Tibial nerve (tissue), 3 donors: ENCODE measurements at regions not wholly inside any gene's neighbourhood (a gene's known extent, or its start where the extent isn't known, plus 50 kb on each side); places are given as distances from the start of the nearest gene placed in this dataset.

ENCODE experiments used
- POLR2A ChIP-seq, 2 donors: fragments of 450-650 bp; IDR thresholded peaks; one replicate each; pipeline ENCODE4 v1.6.1; 2017; ENCODE audit warnings: antibody characterized with exemption in 2 of 2, mild to moderate bottlenecking in 2 of 2, moderate library complexity in 2 of 2
- TF ChIP-seq, protein P1 (sequence below), 5 experiments: fragments of 200-600 bp in 3 of 5; fragments of 450-650 bp in 2 of 5; sonication (generic) in 3 of 5; IDR thresholded peaks; one replicate each; pipeline ENCODE4 v1.5.1; 2016 to 2019; ENCODE audit warnings: antibody characterized with exemption in 5 of 5, mild to moderate bottlenecking in 3 of 5, moderate library complexity in 2 of 5

GRCh38 chr2:162967147-162967546 is 128.6 kb upstream of the KCNH7 start:
- TF ChIP-seq, protein P1, sequence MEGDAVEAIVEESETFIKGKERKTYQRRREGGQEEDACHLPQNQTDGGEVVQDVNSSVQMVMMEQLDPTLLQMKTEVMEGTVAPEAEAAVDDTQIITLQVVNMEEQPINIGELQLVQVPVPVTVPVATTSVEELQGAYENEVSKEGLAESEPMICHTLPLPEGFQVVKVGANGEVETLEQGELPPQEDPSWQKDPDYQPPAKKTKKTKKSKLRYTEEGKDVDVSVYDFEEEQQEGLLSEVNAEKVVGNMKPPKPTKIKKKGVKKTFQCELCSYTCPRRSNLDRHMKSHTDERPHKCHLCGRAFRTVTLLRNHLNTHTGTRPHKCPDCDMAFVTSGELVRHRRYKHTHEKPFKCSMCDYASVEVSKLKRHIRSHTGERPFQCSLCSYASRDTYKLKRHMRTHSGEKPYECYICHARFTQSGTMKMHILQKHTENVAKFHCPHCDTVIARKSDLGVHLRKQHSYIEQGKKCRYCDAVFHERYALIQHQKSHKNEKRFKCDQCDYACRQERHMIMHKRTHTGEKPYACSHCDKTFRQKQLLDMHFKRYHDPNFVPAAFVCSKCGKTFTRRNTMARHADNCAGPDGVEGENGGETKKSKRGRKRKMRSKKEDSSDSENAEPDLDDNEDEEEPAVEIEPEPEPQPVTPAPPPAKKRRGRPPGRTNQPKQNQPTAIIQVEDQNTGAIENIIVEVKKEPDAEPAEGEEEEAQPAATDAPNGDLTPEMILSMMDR (IDR thresholded peaks at IDR 0.05), result no peak
- TF ChIP-seq POLR2A (IDR thresholded peaks at IDR 0.05), result no peak
